HUES48 (cell line): ENCODE measurements at regions not wholly inside any gene's neighbourhood (a gene's known extent, or its start where the extent isn't known, plus 50 kb on each side); places are given as distances from the start of the nearest gene placed in this dataset.

Experiments
- H3K27ac ChIP-seq: one replicate; pipeline ENCODE4 v1.7.0; 2013; ENCODE audit warnings: low read depth, low read length, inconsistent platforms
- H3K27me3 ChIP-seq: 2 replicates; pipeline ENCODE4 v1.6.1; 2013; ENCODE audit warnings: mild to moderate bottlenecking, low read length; ENCODE audit not compliant: control insufficient read depth, insufficient read depth
- H3K36me3 ChIP-seq: 2 replicates; pipeline ENCODE4 v1.6.1; 2013; ENCODE audit warnings: low read length; ENCODE audit not compliant: control insufficient read depth, insufficient read depth
- H3K4me1 ChIP-seq: 2 replicates; pipeline ENCODE4 v1.6.1; 2013; ENCODE audit warnings: mild to moderate bottlenecking, low read length; ENCODE audit not compliant: control insufficient read depth, insufficient read depth
- H3K4me3 ChIP-seq: 2 replicates; pipeline ENCODE4 v1.5.1; 2013; ENCODE audit warnings: mild to moderate bottlenecking, low read depth, low read length
- H3K9ac ChIP-seq: 2 replicates; pipeline ENCODE4 v1.6.1; 2013; ENCODE audit warnings: mild to moderate bottlenecking, low read depth, low read length, moderate library complexity
- H3K9me3 ChIP-seq: 2 replicates; pipeline ENCODE4 v1.6.1; 2013; ENCODE audit warnings: low read length; ENCODE audit not compliant: control insufficient read depth, insufficient read depth

DNA sequence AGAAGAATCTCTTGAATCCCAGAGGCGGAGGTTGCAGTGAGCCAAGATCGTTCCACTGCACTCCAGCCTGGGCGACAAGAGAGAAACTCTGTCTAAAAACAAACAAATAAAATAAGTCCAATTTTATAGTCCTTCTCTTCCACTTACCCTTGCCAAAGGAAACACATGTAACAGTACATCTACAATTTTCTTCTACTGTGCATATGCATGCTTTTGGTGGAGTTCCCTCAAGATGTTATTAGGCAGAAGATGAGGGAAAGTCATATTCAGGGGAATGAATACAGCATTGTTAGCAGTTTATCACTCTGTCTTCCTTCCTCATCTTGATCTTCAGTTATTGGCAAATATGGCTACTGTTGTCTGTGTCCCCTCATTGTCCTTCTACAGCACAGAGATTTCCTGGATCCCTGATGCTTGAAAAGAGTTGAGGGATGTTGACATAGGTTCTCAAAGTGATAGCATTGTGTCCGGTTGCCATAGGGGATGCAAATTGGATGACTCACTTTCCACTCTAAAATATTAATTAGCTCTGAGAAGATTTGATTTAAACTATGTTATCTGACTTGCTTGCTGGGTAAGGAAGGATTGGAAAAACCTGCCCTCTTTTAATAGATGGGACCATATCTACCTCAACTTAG is 1173.6 kb downstream of the KCNT2 start:
- peaks cover 9% of the 10 kb centered on the region; the same call in 1 of the 2 replicates for H3K4me1 ChIP-seq
- H3K27ac ChIP-seq, result no peak overlapping the region
- H3K36me3 ChIP-seq, result no peaks in the 10 kb centered on the region
- no peak overlapping the region for H3K9ac ChIP-seq
- H3K4me3 ChIP-seq, result no peak overlapping the region
- H3K9me3 ChIP-seq, result no peaks in the 10 kb centered on the region
- H3K27me3 ChIP-seq, result no peaks in the 10 kb centered on the region

DNA sequence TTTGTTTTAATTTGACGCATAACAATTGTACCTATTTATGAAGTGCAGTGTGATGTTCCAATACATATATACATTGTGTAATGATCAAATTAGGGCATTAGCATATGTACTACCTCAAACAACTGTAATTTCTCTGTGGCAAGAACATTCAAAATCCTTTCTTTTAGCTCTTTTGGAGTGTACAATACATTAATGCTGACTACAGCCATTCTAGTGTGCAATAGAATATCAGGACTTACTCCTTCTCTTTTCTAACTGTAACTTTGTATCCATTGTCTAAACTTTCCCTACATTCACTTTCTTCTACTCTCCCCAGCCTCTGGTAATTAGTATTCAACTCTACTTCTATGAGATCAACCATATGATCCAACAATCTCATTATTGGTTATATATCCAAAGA is 1177.4 kb downstream of the KCNT2 start:
- Histone ChIP-seq H3K9ac (no peak overlapping the region), H3K9me3 (no peaks in the 10 kb centered on the region), H3K4me3 (no peak overlapping the region), H3K27me3 (no peaks in the 10 kb centered on the region), H3K4me1 (no peaks in the 10 kb centered on the region), H3K36me3 (no peaks in the 10 kb centered on the region), H3K27ac (no peak overlapping the region)

DNA sequence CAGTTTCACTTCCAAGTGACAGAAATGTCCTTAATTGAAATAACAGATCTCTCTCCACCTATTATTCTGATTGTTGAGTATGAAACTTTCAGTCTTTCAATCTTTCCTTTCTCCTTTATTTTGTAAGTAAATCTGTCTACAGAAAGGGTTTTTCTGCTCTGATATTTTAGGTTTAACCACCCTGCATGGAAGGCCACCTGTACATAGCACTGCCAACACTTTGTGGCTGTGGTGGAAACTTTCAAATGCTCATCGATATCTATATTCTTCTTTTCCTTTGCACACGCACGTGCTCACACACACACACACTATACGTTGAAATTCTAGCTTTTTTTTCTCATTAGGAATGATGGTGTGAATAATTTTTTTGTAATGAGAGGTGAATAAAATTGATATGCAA is 1179.3 kb downstream of the KCNT2 start:
- Histone ChIP-seq H3K36me3 (no peaks in the 10 kb centered on the region), H3K27ac (no peak overlapping the region), H3K4me3 (no peak overlapping the region), H3K4me1 (no peaks in the 10 kb centered on the region), H3K27me3 (no peaks in the 10 kb centered on the region), H3K9me3 (no peaks in the 10 kb centered on the region), H3K9ac (no peak overlapping the region)

DNA sequence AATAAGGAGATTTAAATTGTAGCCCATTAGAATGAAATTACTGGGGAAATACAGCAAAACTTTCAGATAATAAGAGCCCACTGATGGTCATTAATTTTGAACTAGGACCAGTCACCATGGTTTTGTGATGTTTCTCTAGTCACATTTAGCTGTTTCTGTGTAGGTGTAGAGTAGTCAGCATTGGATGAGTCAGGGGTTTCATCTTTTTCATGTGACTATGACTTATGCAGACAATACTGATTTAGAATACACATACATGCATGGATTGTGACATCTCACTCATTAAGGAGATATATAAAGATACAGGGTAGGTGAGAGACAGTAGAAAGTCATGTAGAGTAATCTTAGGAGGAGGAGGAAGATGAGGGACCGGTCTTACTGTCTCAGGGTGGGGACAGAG is 1192.7 kb downstream of the KCNT2 start:
- Histone ChIP-seq H3K9ac (no peak overlapping the region), H3K4me3 (no peak overlapping the region), H3K36me3 (no peaks in the 10 kb centered on the region), H3K4me1 (no peaks in the 10 kb centered on the region), H3K9me3 (no peaks in the 10 kb centered on the region), H3K27me3 (no peaks in the 10 kb centered on the region), H3K27ac (no peak overlapping the region)

DNA sequence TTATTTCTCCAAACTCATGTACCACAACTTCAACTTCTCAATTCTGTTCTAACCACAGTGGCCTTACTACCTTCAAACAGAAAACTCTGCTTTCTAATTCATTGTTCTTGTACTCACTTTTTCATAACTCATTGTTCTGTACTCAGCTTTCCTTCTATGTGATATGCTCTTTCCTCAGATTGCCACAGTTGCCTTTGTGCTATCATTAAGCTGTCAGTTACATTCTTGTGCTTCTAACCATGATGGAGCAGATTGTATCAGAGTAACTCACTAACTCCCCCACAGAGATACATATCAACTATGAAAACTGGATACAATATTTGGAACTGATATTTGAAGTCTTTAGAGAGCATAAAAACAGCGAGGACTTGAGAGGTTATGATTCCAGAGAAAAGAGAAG is 1213.7 kb downstream of the KCNT2 start:
- Histone ChIP-seq H3K4me1 (no peaks in the 10 kb centered on the region), H3K36me3 (no peaks in the 10 kb centered on the region), H3K4me3 (no peak overlapping the region), H3K9me3 (no peaks in the 10 kb centered on the region), H3K9ac (no peak overlapping the region), H3K27me3 (no peaks in the 10 kb centered on the region), H3K27ac (no peak overlapping the region)

DNA sequence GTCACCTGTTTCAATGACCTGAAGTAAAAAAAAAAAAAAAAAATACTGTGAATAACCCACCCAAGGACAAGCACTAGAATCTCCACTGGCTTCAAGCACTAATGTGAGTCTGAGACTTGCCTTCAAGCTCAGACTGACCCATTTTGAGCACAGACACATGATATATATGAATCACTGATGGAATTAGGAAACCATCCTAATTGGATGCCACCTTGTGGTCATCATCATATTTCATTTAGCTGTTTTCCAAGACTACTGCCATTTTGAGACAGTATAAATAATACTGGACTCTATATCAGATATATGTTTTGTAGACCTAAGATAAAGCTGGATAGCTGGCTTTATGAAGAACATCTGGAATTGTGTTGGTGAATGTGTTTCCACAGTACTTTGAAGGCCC is 1232.0 kb downstream of the KCNT2 start:
- Histone ChIP-seq H3K9me3 (no peaks in the 10 kb centered on the region), H3K36me3 (no peaks in the 10 kb centered on the region), H3K9ac (no peak overlapping the region), H3K27me3 (no peaks in the 10 kb centered on the region), H3K27ac (no peak overlapping the region), H3K4me3 (no peak overlapping the region), H3K4me1 (no peaks in the 10 kb centered on the region)

DNA sequence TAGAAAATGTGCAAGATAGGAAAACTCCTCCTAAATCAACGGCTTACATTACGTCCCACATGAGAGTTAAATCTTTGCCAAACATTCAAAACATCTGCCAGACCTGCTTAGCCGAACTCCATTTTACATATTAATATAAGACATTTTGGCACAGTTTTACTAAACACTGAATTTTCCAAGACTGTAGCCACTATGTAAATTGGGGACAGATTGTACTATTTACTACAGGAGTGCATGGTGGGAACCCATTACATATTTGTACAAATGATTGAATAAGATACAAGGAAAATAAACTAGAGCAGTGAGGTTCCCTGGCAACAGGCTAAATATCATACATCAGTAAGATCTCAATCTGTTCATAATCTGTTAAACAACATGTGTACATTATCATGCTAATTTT is 1234.4 kb downstream of the KCNT2 start:
- no peak overlapping the region for H3K27ac ChIP-seq

DNA sequence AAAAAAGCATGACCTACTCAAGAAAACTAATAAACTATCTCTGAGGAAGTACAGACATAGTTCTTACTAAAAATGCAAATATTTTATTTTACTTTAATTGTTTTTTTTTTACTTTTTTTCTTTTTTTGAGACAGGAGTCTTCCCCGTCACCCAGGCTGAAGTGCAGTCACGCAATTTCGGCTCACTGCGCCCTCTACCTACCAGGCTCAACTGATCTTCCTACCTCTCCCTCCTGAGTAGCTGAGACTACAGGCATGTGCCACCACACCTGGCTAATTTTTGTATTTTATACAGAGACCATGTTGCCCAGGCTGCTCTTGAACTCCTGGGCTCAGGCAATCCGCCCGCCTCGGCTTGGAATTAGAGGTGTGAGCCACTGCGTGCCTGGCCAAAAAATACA is 1263.1 kb downstream of the KCNT2 start:
- H3K4me1 ChIP-seq, result 0 out of 2 replicates have a peak, but pooled peaks cover 3% of the 10 kb centered on the region
- no peak overlapping the region for H3K4me3 ChIP-seq
- H3K9me3 ChIP-seq, result no peaks in the 10 kb centered on the region
- H3K27ac ChIP-seq, result no peak overlapping the region
- no peaks in the 10 kb centered on the region for H3K36me3 ChIP-seq
- no peaks in the 10 kb centered on the region for H3K27me3 ChIP-seq
- no peak overlapping the region for H3K9ac ChIP-seq

More for the DNA sequence above, 1234.4 kb downstream of the KCNT2 start:
- H3K9ac ChIP-seq, result no peak overlapping the region
- no peak overlapping the region for H3K4me3 ChIP-seq
- H3K27me3 ChIP-seq, result no peaks in the 10 kb centered on the region
- H3K9me3 ChIP-seq, result no peaks in the 10 kb centered on the region
- H3K4me1 ChIP-seq, result no peaks in the 10 kb centered on the region
- no peaks in the 10 kb centered on the region for H3K36me3 ChIP-seq

DNA sequence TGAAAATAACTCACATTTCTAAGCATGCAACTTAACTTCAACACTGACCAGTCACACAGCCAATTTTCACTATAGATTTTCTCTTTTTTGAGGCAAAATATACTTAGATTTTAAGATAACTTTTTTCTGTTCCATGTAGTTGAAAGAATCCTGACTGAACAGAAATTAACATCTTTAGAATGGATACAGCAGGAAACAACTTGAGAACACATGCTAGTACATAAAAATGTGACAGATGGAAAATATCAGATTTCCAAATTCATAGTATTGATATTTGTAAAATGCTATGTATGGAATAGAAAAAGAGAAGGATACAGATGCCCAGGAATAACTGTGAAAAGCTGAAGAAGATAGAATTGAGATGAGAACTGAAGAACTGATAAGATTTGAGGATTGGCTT is 1270.6 kb downstream of the KCNT2 start:
- Histone ChIP-seq H3K9me3 (no peaks in the 10 kb centered on the region), H3K4me1 (peaks cover 21% of the 10 kb centered on the region), H3K36me3 (no peaks in the 10 kb centered on the region), H3K27ac (no peak overlapping the region), H3K27me3 (no peaks in the 10 kb centered on the region), H3K4me3 (no peak overlapping the region), H3K9ac (no peak overlapping the region)

DNA sequence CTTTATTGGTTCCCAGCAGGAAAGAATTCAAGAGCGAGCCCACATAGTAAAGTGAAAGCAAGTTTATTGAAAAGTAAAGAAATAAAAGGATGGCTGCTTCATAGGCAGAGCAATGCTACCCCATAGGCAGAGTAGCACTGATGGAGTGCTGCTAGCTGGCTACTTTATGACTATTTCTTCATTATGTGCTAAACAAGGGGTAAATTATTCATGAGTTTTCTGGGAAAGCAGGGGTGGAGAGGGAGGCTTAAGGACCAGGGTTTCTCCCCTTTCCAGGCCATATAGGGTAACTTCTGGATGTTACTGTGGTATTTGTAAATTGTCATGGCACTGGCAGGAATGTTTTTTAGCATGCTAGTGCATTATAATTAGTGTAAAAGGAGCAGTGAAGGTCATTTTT is 1271.4 kb downstream of the KCNT2 start:
- Histone ChIP-seq H3K27ac (peak overlapping the region; percentile 66), H3K9ac (peak overlapping the region; percentile 22), H3K4me3 (0 out of 2 replicates have a peak overlapping the region, but pooled peaks have one; percentile 10), H3K36me3 (no peaks in the 10 kb centered on the region), H3K27me3 (no peaks in the 10 kb centered on the region), H3K9me3 (no peaks in the 10 kb centered on the region), H3K4me1 (peaks cover 21% of the 10 kb centered on the region)

DNA sequence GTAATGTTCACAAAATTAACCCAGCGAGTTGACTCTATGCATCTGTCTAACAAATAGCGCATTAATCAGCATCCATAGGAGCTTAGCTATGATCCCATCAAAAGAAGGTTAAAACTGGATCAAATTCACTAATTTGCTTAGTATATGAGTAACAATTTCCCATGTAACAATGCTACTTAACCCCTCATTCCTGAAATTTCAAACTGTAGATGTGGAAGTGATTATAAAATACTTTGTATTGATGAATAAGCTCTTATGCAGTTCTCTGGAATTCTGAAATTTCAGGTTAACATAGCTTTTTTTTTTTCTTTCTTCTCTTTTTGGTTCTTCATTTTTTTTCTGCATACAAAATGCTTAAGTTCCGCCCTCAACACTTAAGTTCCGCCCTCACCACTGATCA is 1272.7 kb downstream of the KCNT2 start:
- peaks cover 18% of the 10 kb centered on the region for H3K4me1 ChIP-seq
- no peaks in the 10 kb centered on the region for H3K27me3 ChIP-seq

More for the DNA sequence above, 1272.7 kb downstream of the KCNT2 start:
- H3K36me3 ChIP-seq, result no peaks in the 10 kb centered on the region
- no peak overlapping the region for H3K9ac ChIP-seq
- no peaks in the 10 kb centered on the region for H3K9me3 ChIP-seq
- H3K27ac ChIP-seq, result no peak overlapping the region
- H3K4me3 ChIP-seq, result no peak overlapping the region
